ENCODE measurements at regions not wholly inside any gene's neighbourhood (a gene's known extent, or its start where the extent isn't known, plus 50 kb on each side); places are given as distances from the start of the nearest gene placed in this dataset.
A peak's percentile ranks its signal among the peaks of the same experiment; 100 is the strongest.

- FAIRE-seq: no peak
- Histone ChIP-seq H3K4me3 (replicated peaks in 1 of 3; ENCODE audit: insufficient read depth in 1 of 3, low read depth in 2 of 3, low read length in 3 of 3) (no peak overlapping the region), H2AFZ (ENCODE audit: low read length) (no peak overlapping the region), H3K36me3 (replicated peaks in 1 of 2; ENCODE audit: control insufficient read depth in 1 of 2, insufficient read depth in 2 of 2, low read length in 2 of 2) (no peaks in the 10 kb centered on the region), H3K4me2 (ENCODE audit: low read depth, low read length) (no peak overlapping the region), H3K79me2 (ENCODE audit: insufficient read depth, low read length) (no peaks in the 10 kb centered on the region), H3K4me1 (ENCODE audit: insufficient read depth, low read length) (peaks cover 18% of the 10 kb centered on the region), H3K9ac (ENCODE audit: insufficient read depth, low read depth, low read length) (no peak overlapping the region), H3K9me3 (ENCODE audit: low read length) (no peaks in the 10 kb centered on the region), H4K20me1 (ENCODE audit: insufficient read depth, low read length) (no peaks in the 10 kb centered on the region), H3K27me3 (ENCODE audit: control insufficient read depth in 1 of 2, insufficient read depth in 2 of 2, low read length in 2 of 2) (peaks cover 1 to 6% of the 10 kb centered on the region in 2 experiments; a peak in 1 of 5 replicates), H3K27ac (ENCODE audit: extremely low read length, insufficient read depth, low read length) (no peak overlapping the region)
- BruUV-seq (replicated peaks): no TSS peak
- DNase-seq (ENCODE audit: low spot score): no peak
- ChIA-PET POLR2A (no interaction called here), CTCF (ENCODE audit: low intra/inter-chr PET ratio, low total read pairs) (no interaction called here)
- intact Hi-C loops (cut with micrococcal nuclease; ENCODE audit: unreplicated experiment): no loop called here
- in situ Hi-C loops (cut with HindIII; ENCODE audit: extremely low pct_ligation_motif_present, low pct_unique_long_range_greater_than_20kb): no loop called here
- no peak for ATAC-seq
- TF ChIP-seq MAFF (IDR thresholded peaks at IDR 0.05; ENCODE audit: low read depth, low read length) (peak; percentile 54; the same call in 1 of the 2 replicates), MAFK (conservative IDR thresholded peaks at IDR 0.05 in 1 of 2, IDR thresholded peaks at IDR 0.05 in 1 of 2; ENCODE audit: low read length in 2 of 2) (peak; percentile 34 to 60; a peak in 3 of 4 replicates), GABPB1 (CRISPR knock-in tag; IDR thresholded peaks at IDR 0.05) (no peak)
- WGBS (ENCODE audit: low lambda C conversion rate): 65% methylated on average over 4 of the region's 4 CpGs
Observed at GRCh38 chr16:13296206-13296605, 394.8 kb downstream of the SHISA9 start.

- H3K27ac ChIP-seq (ENCODE audit: extremely low read length, insufficient read depth, low read length): no peak overlapping the region
- in situ Hi-C loops (cut with HindIII; ENCODE audit: extremely low pct_ligation_motif_present, low pct_unique_long_range_greater_than_20kb) (no loop called here), intact Hi-C loops (cut with micrococcal nuclease; ENCODE audit: unreplicated experiment) (no loop called here)
- peak; percentile 61 for ATAC-seq
- no peak overlapping the region for H3K4me2 ChIP-seq (ENCODE audit: low read depth, low read length)
- no peaks in the 10 kb centered on the region for H3K36me3 ChIP-seq (replicated peaks in 1 of 2; ENCODE audit: control insufficient read depth in 1 of 2, insufficient read depth in 2 of 2, low read length in 2 of 2)
- no peak for FAIRE-seq
- CTCF ChIA-PET (ENCODE audit: low intra/inter-chr PET ratio, low total read pairs): no interaction called here
- no peak overlapping the region for H2AFZ ChIP-seq (ENCODE audit: low read length)
- no peak for DNase-seq (ENCODE audit: low spot score)
- peaks cover 18% of the 10 kb centered on the region for H3K4me1 ChIP-seq (ENCODE audit: insufficient read depth, low read length)
- no TSS peak for BruUV-seq (replicated peaks)
- TF ChIP-seq ZFP82 (CRISPR knock-in tag; IDR thresholded peaks at IDR 0.05; ENCODE audit: borderline replicate concordance) (no peak), HNRNPK (IDR thresholded peaks at IDR 0.05; ENCODE audit: low read depth, low read length, poor library complexity, severe bottlenecking) (no peak), MAX (IDR thresholded peaks at IDR 0.05) (no peak), ZFP41 (CRISPR knock-in tag; IDR thresholded peaks at IDR 0.05; ENCODE audit: borderline replicate concordance) (no peak), FOXC1 (CRISPR knock-in tag; IDR thresholded peaks at IDR 0.05; ENCODE audit: borderline replicate concordance) (0 out of 2 replicates have a peak, but pooled peaks have one; percentile 37), ARID4A (CRISPR knock-in tag; IDR thresholded peaks at IDR 0.05; ENCODE audit: borderline replicate concordance) (0 out of 2 replicates have a peak, but pooled peaks have one; percentile 23), ZBTB26 (CRISPR knock-in tag; IDR thresholded peaks at IDR 0.05; ENCODE audit: borderline replicate concordance) (no peak)
- H3K79me2 ChIP-seq (ENCODE audit: insufficient read depth, low read length): no peaks in the 10 kb centered on the region
- peaks cover 1 to 6% of the 10 kb centered on the region in 2 experiments; a peak in 1 of 5 replicates for H3K27me3 ChIP-seq (ENCODE audit: control insufficient read depth in 1 of 2, insufficient read depth in 2 of 2, low read length in 2 of 2)
- POLR2A ChIA-PET: no interaction called here
- 7% methylated on average over 5 of the region's 5 CpGs for WGBS (ENCODE audit: low lambda C conversion rate)
- no peaks in the 10 kb centered on the region for H4K20me1 ChIP-seq (ENCODE audit: insufficient read depth, low read length)
- H3K9me3 ChIP-seq (ENCODE audit: low read length): no peaks in the 10 kb centered on the region
- H3K9ac ChIP-seq (ENCODE audit: insufficient read depth, low read depth, low read length): no peak overlapping the region
- H3K4me3 ChIP-seq (replicated peaks in 1 of 3; ENCODE audit: insufficient read depth in 1 of 3, low read depth in 2 of 3, low read length in 3 of 3): no peak overlapping the region
Observed at GRCh38 chr16:13298666-13299065, 397.3 kb downstream of the SHISA9 start.
